IgD-negative memory B cell (primary cell): ENCODE measurements at regions not wholly inside any gene's neighbourhood (a gene's known extent, or its start where the extent isn't known, plus 50 kb on each side); places are given as distances from the start of the nearest gene placed in this dataset.

Experiments
- H3K27ac Mint-ChIP-seq, 3 donors: one replicate each; pipeline ENCODE4 v1.8.0; 2020 to 2022; ENCODE audit warnings: mild to moderate bottlenecking in 3 of 3, mixed read lengths in 3 of 3, moderate library complexity in 1 of 3
- H3K27me3 Mint-ChIP-seq: one replicate; pipeline ENCODE4 v1.8.0; 2021; ENCODE audit warnings: mixed read lengths
- H3K36me3 Mint-ChIP-seq: one replicate; pipeline ENCODE4 v1.8.0; 2020; ENCODE audit warnings: mild to moderate bottlenecking, mixed read lengths
- H3K4me1 Mint-ChIP-seq, 3 donors: one replicate each; pipeline ENCODE4 v1.8.0; 2020 to 2022; ENCODE audit warnings: mixed read lengths in 3 of 3, mild to moderate bottlenecking in 1 of 3
- H3K4me3 Mint-ChIP-seq, 4 donors: one replicate each; pipeline ENCODE4 v1.8.0; 2020 to 2022; ENCODE audit warnings: mild to moderate bottlenecking in 4 of 4, mixed read lengths in 4 of 4, moderate library complexity in 3 of 4
- H3K9me3 Mint-ChIP-seq, 3 donors: one replicate each; pipeline ENCODE4 v1.8.0; 2020 to 2021; ENCODE audit warnings: mixed read lengths in 3 of 3, mild to moderate bottlenecking in 1 of 3

DNA sequence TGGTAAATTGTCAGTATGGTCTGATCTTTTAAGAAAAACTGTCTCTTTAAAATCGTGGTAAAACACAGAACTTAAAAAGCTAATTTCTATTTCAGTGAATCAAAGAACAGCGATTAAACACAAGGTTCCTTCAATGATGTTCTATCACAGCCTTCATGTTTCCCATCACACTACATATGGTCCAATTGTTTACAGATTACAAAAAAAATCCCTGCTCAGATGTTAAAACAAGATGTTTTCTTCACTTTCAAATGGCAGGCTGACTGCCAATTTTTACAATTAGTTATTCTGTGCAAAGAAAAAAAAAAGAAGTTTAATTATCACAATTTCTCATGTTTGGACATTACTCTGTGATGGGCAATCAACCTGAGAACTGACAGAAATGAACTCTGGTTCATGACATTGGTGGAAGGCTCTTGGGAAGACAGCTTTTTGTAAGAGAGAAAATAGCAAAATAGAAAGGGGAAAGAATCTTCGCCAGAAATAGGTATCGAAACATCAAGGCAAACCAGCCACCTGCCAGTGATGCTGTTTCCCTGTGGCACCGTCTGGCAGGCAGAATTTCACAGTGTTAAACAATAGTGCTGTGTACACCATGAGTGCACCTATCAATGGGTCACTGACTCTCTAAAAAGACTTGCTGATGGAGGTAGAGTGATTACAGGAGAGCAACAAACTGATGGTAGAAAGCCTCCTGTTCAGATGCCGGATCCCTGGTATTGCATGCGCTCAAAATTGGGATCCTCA lies 1020.0 kb upstream of the ARRDC3 start:
- Mint-ChIP-seq H3K4me1 (no peaks in the 10 kb centered on the region), H3K27me3 (no peaks in the 10 kb centered on the region), H3K4me3 (no peak overlapping the region), H3K36me3 (no peaks in the 10 kb centered on the region), H3K27ac (no peak overlapping the region), H3K9me3 (peaks cover 0 to 4% (median 3%) of the 10 kb centered on the region in 3 donors)

DNA sequence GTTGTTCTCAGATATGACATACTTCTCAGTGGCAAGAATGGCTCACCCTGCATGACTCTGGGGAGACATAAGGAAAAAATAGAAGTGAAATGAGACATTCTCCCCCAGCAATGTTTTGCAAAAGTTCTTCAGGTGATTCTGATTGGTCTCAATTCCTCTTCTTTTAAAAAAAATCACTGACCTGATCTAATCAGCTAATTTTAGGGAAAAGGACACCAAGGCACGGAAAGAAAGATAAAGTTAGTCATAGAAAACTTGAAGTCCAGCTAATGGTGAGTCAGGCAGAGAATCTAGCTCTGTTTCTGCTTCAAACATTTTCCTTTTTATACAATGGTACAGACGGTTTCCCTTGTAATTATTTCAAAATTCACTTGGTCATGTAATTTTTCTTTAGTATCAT lies 1018.9 kb upstream of the ARRDC3 start:
- Mint-ChIP-seq H3K27ac (no peak overlapping the region), H3K27me3 (no peaks in the 10 kb centered on the region), H3K4me3 (no peak overlapping the region), H3K36me3 (no peaks in the 10 kb centered on the region), H3K4me1 (no peaks in the 10 kb centered on the region), H3K9me3 (peaks cover 0 to 4% (median 3%) of the 10 kb centered on the region in 3 donors)

DNA sequence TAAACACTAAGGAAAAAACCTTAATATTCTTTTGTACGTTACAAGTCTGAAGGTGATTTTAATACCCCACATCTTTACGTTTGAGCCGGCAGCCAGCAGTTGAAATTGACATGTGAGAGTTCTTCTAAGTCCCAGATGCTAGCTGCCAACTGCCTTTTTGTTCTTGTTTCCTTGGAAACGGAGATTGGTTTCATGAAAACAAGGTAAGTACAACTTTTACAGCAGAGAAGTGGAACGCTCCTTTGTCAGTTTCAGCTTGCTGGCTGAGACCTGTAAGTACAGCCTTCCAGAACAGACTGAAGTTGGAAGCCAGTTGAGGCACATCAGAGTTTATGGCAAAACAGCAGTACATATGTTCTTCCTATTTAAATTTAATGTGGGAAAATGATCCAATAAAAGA lies 1018.4 kb upstream of the ARRDC3 start:
- Mint-ChIP-seq H3K4me1 (no peaks in the 10 kb centered on the region), H3K27me3 (no peaks in the 10 kb centered on the region), H3K4me3 (no peak overlapping the region), H3K27ac (no peak overlapping the region), H3K36me3 (no peaks in the 10 kb centered on the region), H3K9me3 (peaks cover 0 to 3% (median 2%) of the 10 kb centered on the region in 3 donors)

DNA sequence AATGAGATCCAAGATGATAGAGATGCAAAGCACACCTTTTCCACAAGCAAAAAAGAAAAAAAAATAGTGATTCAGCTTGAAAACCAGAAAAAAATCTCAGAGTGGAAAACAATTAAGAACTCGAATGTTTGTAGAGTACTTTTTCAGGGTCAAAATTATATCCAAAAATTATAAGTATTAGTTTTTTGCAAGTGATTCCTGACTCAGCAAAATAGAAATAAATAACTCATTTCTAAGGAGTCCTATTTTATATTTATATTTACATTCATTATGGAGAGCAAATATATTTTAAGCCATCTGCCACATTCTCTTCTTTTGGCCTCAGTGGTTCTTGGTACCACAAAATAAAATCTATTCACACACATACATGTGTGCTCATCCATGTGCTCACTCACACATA lies 1011.8 kb upstream of the ARRDC3 start:
- Mint-ChIP-seq H3K27ac (no peak overlapping the region), H3K4me3 (no peak overlapping the region), H3K27me3 (no peaks in the 10 kb centered on the region), H3K9me3 (peaks cover 0 to 2% (median 0%) of the 10 kb centered on the region in 3 donors), H3K4me1 (no peaks in the 10 kb centered on the region), H3K36me3 (no peaks in the 10 kb centered on the region)

DNA sequence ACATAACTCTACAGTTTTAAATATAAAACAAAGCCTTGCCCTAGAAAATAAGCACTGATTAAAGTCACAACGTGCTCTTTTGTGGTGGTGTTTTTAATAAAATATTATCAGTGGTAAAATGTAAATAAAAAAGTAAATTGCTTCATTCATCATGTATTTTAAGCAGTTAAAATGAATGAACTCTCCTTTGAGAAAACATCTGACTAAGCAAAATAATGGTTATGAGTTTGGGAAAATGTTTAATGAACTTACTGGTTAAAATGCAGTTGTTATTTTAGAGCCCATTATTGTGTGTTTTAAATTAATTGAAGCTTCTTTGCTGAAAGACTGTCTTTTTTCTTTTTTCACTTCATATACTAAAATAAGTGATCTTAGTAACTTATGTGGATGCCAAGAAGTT lies 1007.5 kb upstream of the ARRDC3 start:
- H3K36me3 Mint-ChIP-seq, result no peaks in the 10 kb centered on the region
- no peak overlapping the region for H3K27ac Mint-ChIP-seq
- no peak overlapping the region for H3K4me3 Mint-ChIP-seq

DNA sequence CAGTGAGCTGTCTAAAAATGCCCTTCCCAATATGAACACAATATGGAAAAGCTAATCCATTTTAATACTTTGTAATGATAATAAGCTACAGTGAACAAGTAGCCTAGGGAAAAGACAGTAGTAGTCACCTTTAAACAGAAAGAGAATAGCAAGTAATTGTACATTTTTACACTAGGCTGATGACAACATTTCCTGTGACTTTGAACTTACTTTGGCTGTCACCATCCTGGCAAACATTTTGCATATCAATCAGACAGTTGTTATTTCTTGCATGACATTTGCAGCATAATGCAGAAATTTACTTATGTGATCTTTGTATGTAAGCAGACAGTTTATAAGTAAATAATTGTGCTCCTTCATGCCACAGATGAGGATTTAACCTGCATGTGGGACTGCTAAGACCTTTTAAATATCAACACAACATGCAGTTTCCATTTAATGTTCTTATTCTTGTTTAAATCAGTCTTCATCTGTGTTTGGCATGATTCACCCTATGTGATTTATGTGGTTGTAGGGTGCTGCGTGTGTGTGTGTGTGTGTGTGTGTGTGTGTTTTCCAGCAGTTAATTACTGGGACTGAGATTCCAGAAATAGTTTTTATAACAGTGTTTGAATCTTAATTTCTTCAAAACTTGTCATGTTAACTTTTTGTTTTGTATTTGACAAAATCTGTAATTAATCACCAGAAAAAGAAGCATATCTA lies 997.1 kb upstream of the ARRDC3 start:
- no peak overlapping the region for H3K4me3 Mint-ChIP-seq
- H3K27ac Mint-ChIP-seq, result no peak overlapping the region
- no peaks in the 10 kb centered on the region for H3K4me1 Mint-ChIP-seq
- H3K36me3 Mint-ChIP-seq, result no peaks in the 10 kb centered on the region
- H3K27me3 Mint-ChIP-seq, result no peaks in the 10 kb centered on the region
- peaks cover 0 to 2% (median 0%) of the 10 kb centered on the region in 3 donors for H3K9me3 Mint-ChIP-seq

More for the DNA sequence above, 1007.5 kb upstream of the ARRDC3 start:
- peaks cover 0 to under 1% (median 0%) of the 10 kb centered on the region in 3 donors for H3K9me3 Mint-ChIP-seq
- H3K27me3 Mint-ChIP-seq, result no peaks in the 10 kb centered on the region
- H3K4me1 Mint-ChIP-seq, result no peaks in the 10 kb centered on the region

DNA sequence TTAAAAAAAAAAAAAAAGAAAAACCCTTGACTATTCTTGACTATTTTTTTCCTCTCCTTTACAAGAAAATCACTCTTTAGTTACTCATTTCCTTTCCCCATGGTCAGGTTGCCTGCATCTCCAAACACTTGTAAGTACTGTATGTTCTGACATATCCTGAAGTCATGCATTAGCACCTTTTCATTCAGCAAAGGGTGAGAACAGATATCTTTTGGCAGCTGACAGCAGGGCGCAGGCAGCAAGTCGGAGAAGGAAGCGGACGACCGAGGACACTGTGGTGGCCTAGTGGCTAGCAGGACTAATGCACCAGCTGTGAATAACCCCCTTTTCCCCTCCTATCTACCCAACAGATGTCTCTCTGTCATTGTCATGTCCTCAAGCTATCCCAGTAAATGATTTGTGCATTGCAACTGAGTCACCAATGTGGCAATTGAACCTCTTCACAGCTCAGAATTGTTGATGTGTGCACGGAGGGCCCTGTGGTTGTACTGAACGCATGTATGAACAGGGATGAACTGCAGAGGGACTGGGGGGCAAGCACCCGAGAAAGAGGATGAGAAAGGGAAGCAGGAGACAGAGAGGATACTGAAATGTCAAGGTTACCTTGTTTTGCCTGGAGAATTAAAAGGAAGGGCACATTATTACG lies 996.0 kb upstream of the ARRDC3 start:
- Mint-ChIP-seq H3K4me1 (no peaks in the 10 kb centered on the region), H3K27me3 (no peaks in the 10 kb centered on the region), H3K4me3 (no peak overlapping the region), H3K27ac (no peak overlapping the region), H3K9me3 (peaks cover 0 to 2% (median 0%) of the 10 kb centered on the region in 3 donors), H3K36me3 (no peaks in the 10 kb centered on the region)

DNA sequence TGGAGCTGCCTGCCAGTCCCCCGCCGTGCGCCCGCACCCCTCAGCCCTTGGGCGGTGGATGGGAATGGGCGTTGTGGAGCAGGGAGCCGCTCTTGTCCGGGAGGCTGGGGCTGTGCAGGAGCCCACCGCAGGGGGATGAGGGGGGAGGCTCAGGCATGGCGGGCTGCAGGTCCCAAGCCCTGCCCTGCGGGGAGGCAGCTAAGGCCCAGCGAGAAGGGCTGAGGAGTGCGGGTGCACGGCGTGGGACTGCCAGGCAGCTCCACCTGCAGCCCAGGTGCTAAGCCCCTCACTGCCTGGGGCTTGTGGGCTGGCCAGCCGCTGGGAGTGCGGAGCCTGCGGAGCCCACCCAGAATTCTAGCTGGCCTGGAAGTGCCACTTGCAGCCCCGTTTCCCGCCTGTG lies 991.7 kb upstream of the ARRDC3 start:
- no peak overlapping the region for H3K27ac Mint-ChIP-seq
- peaks cover 2 to 13% (median 3%) of the 10 kb centered on the region in 3 donors for H3K9me3 Mint-ChIP-seq
- no peak overlapping the region for H3K4me3 Mint-ChIP-seq
- no peaks in the 10 kb centered on the region for H3K4me1 Mint-ChIP-seq
- H3K27me3 Mint-ChIP-seq, result no peaks in the 10 kb centered on the region
- no peaks in the 10 kb centered on the region for H3K36me3 Mint-ChIP-seq

DNA sequence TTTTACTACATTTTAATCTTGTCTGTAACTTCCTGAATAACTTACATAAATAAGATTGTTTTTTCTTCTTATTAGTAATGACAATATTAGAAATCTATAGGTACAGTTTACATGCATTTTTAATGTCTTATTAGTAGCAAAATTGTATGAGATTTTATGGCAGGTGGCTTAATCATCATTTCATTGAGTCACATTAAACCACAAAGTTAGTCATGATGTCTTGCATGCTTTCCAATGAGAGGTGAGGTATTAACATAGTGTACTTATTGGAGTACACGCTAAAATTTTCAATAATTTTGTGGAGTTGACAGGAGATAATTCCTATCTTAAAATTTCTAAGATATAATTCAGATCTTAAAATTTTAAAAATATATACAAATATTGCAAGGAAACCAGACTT lies 989.6 kb upstream of the ARRDC3 start:
- H3K36me3 Mint-ChIP-seq, result no peaks in the 10 kb centered on the region
- no peaks in the 10 kb centered on the region for H3K27me3 Mint-ChIP-seq
- H3K27ac Mint-ChIP-seq, result no peak overlapping the region
- H3K4me3 Mint-ChIP-seq, result no peak overlapping the region
- H3K9me3 Mint-ChIP-seq, result peaks cover 3 to 24% (median 4%) of the 10 kb centered on the region in 3 donors
- no peaks in the 10 kb centered on the region for H3K4me1 Mint-ChIP-seq

DNA sequence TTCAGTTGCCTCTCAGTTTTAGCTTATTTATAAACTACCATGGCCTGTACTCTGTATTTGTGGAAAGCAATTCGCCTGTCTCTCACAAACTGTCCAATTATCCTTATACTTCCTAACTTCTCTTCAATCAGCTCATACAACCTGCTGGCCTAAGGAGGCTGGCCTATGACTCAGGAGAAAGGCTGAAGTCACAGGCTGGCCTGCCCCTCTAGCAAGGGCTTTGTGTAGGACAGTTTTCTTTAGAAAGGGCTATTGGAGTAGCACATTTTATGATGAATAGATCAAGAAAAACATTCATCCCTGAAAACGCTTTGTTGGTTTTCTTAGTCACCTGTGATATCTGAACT lies 988.7 kb upstream of the ARRDC3 start:
- H3K27ac Mint-ChIP-seq, result no peak overlapping the region
- H3K36me3 Mint-ChIP-seq, result no peaks in the 10 kb centered on the region
- no peak overlapping the region for H3K4me3 Mint-ChIP-seq

DNA sequence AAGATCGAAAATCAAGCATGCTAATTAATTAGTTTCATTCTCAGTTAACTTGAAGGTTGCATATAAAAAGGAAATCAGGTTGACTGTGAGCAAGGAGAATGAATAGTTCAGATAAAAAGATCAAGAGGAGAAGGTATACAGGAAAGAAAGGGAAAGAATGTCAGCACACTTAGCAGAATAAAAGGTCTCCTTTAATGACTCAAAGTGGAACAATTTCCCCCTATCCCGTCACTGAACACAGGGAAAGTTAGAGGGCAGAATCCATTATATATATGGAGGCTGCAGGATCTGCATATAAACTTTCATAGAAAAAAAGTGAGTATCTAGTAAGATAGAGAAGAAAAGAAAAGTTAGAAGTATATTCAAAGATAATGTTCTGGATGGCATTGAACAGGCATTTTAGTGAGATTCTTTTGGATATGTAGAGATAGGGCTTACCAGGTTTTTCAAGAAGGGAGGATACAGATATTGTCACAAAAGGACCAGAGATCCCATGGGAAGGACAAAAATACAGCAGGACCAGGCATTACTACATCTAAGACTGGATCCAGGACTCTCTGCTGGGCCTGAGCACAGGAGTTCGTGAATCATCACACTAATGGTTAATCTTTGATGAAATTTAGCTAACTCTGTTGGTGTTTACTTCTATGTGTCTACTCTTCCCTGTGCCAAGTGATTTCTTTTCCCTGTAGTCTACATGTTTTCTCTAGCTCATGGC lies 988.2 kb upstream of the ARRDC3 start:
- H3K36me3 Mint-ChIP-seq, result no peaks in the 10 kb centered on the region
- H3K4me3 Mint-ChIP-seq, result no peak overlapping the region
- peaks cover 3 to 24% (median 4%) of the 10 kb centered on the region in 3 donors for H3K9me3 Mint-ChIP-seq
- peak overlapping the region in 1 of 3 donors; percentile 0 for H3K27ac Mint-ChIP-seq
- H3K4me1 Mint-ChIP-seq, result no peaks in the 10 kb centered on the region
- H3K27me3 Mint-ChIP-seq, result no peaks in the 10 kb centered on the region

More for the DNA sequence above, 988.7 kb upstream of the ARRDC3 start:
- no peaks in the 10 kb centered on the region for H3K27me3 Mint-ChIP-seq
- no peaks in the 10 kb centered on the region for H3K4me1 Mint-ChIP-seq
- peaks cover 3 to 24% (median 4%) of the 10 kb centered on the region in 3 donors for H3K9me3 Mint-ChIP-seq

DNA sequence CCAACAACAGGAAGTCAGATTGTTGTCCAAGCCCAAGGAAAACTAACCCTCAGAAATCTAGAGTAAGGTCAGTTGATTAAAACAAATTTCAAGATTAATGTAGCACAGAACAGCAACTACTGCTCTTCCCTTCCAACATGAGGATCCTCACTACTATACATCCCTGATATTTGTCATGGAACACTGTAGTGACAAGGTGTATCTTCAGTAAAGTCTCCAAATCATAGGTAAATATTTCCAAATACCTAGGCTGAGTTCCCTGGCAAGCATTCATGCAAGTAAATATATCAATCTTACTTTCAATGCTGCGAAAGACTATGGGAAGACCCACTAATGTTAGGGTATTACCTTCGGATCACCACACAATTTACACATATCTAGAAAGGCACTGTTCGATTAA lies 986.9 kb upstream of the ARRDC3 start:
- H3K27ac Mint-ChIP-seq, result no peak overlapping the region
- no peaks in the 10 kb centered on the region for H3K4me1 Mint-ChIP-seq
- H3K27me3 Mint-ChIP-seq, result no peaks in the 10 kb centered on the region
- peaks cover 3 to 24% (median 4%) of the 10 kb centered on the region in 3 donors for H3K9me3 Mint-ChIP-seq
- H3K36me3 Mint-ChIP-seq, result no peaks in the 10 kb centered on the region
- no peak overlapping the region for H3K4me3 Mint-ChIP-seq

DNA sequence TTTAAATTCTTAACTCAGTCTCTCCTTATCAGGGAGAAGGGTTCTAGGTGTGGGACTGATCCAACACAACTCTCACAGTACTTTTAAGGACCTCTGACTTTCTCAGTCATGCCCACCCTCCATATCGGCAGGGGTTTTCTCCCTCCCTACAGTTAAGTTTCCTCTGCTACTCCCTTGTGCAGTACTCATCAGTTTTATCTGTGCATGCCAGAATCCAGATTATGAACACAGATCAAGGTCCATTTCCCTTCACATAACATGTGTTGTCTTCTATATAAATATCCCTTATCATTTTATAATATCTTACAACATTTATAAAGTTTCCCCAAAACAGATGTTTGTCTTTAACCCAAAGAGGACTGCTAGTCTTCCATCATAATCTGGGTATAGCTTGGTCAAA lies 986.5 kb upstream of the ARRDC3 start:
- H3K36me3 Mint-ChIP-seq, result no peaks in the 10 kb centered on the region
- H3K27me3 Mint-ChIP-seq, result no peaks in the 10 kb centered on the region
- no peaks in the 10 kb centered on the region for H3K4me1 Mint-ChIP-seq
- H3K4me3 Mint-ChIP-seq, result no peak overlapping the region
- H3K9me3 Mint-ChIP-seq, result peaks cover 3 to 24% (median 4%) of the 10 kb centered on the region in 3 donors
- no peak overlapping the region for H3K27ac Mint-ChIP-seq

DNA sequence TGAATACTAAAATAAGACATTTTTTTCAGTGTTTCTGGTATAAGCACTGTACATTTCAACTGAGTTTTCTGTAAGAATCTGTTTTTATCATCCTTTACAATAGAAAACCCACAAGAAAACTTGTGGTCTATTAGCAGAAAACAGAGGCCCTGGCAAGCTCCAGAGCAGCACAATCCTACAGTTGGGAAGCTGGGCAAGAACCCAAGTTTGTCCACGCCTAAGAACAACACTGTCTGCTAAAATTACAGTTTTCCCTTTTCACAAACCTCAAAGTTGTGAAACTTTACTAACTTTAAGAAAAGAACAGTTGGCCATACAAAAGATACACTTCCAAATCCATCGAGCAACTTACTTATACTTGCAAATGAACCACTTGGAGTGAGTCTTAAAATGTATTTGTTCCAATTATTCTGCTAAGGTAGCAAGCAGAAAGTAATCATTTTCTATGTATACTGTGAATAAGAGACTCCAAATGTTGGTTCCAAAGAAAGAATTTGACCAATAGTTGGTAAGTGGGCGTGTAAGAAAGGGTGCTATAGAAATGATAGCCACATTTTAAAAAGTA lies 982.0 kb upstream of the ARRDC3 start:
- Mint-ChIP-seq H3K36me3 (no peaks in the 10 kb centered on the region), H3K27ac (no peak overlapping the region), H3K4me3 (no peak overlapping the region), H3K4me1 (no peaks in the 10 kb centered on the region), H3K9me3 (peaks cover 2 to 13% (median 4%) of the 10 kb centered on the region in 3 donors), H3K27me3 (no peaks in the 10 kb centered on the region)
